Endodermal cell (in vitro differentiated cells): ENCODE measurements at regions not wholly inside any gene's neighbourhood (a gene's known extent, or its start where the extent isn't known, plus 50 kb on each side); places are given as distances from the start of the nearest gene placed in this dataset.

Experiments used
- DNase-seq: peaks from one replicate; pipeline ENCODE4 v3.0.0-alpha.2; 2017
- H3K27ac ChIP-seq: 2 replicates; pipeline ENCODE4 v1.5.1; 2013; ENCODE audit warnings: mild to moderate bottlenecking, low read depth, low read length, moderate library complexity
- H3K27me3 ChIP-seq: 2 replicates; pipeline ENCODE4 v1.6.1; 2013; ENCODE audit warnings: mild to moderate bottlenecking, low read length, moderate library complexity; ENCODE audit not compliant: insufficient read depth, control insufficient read depth, poor library complexity, severe bottlenecking
- H3K36me3 ChIP-seq: 2 replicates; pipeline ENCODE4 v1.7.0; 2013; ENCODE audit warnings: mild to moderate bottlenecking, low read length, moderate library complexity; ENCODE audit not compliant: control insufficient read depth, insufficient read depth
- H3K4me1 ChIP-seq: one replicate; pipeline ENCODE4 v1.7.0; 2013; ENCODE audit warnings: low read length; ENCODE audit not compliant: control insufficient read depth, insufficient read depth
- H3K4me3 ChIP-seq: 2 replicates; pipeline ENCODE4 v1.5.1; 2013; ENCODE audit warnings: mild to moderate bottlenecking, low read length, moderate library complexity
- H3K9ac ChIP-seq: 2 replicates; pipeline ENCODE4 v1.6.1; 2013; ENCODE audit warnings: mild to moderate bottlenecking, low read length, moderate library complexity; ENCODE audit not compliant: poor library complexity, severe bottlenecking; ENCODE audit errors: extremely low read depth
- H3K9me3 ChIP-seq: 2 replicates; pipeline ENCODE4 v1.6.1; 2013; ENCODE audit warnings: mild to moderate bottlenecking, low read length, moderate library complexity; ENCODE audit not compliant: control insufficient read depth
- H3K27ac Mint-ChIP-seq: 2 replicates; pipeline ENCODE4 v1.8.0; 2020; ENCODE audit warnings: mixed read lengths
- H3K27me3 Mint-ChIP-seq: 2 replicates; pipeline ENCODE4 v1.8.0; 2021; ENCODE audit warnings: mild to moderate bottlenecking, mixed read lengths; ENCODE audit not compliant: insufficient read depth
- H3K36me3 Mint-ChIP-seq: 2 replicates; pipeline ENCODE4 v1.8.0; 2020; ENCODE audit warnings: low read depth, mixed read lengths
- H3K4me1 Mint-ChIP-seq: 2 replicates; pipeline ENCODE4 v1.8.0; 2020; ENCODE audit warnings: mixed read lengths
- H3K4me3 Mint-ChIP-seq: 2 replicates; pipeline ENCODE4 v1.8.0; 2020; ENCODE audit warnings: mild to moderate bottlenecking, moderate library complexity, mixed read lengths
- H3K9me3 Mint-ChIP-seq: 2 replicates; pipeline ENCODE4 v1.8.0; 2020; ENCODE audit warnings: mild to moderate bottlenecking, mixed read lengths
- WGBS, 2 experiments: methylation state at CpG; one replicate each; pipeline versions ENCODE4 v1.1.5 to v1.1.7; 2013; ENCODE audit warnings: missing lambda C conversion rate in 2 of 2, mixed read lengths in 1 of 2; ENCODE audit not compliant: insufficient coverage in 1 of 2, insufficient read length in 1 of 2; 5-methylcytosine and 5-hydroxymethylcytosine counted together
- TF ChIP-seq, protein P1 (sequence below): fragments of 200-600 bp; sonication (generic); conservative IDR thresholded peaks from 2 replicates; pipeline ENCODE4 v1.5.0; 2021; ENCODE audit warnings: antibody characterized with exemption, mild to moderate bottlenecking

GRCh38 chr12:107163413-107163812 is 70.1 kb upstream of the CRY1 start:
- no peaks in the 10 kb centered on the region for H3K4me1 ChIP-seq
- Mint-ChIP-seq H3K4me1 (no peaks in the 10 kb centered on the region), H3K36me3 (no peaks in the 10 kb centered on the region), H3K27me3 (peaks cover 38% of the 10 kb centered on the region), H3K27ac (no peak overlapping the region), H3K4me3 (no peak overlapping the region), H3K9me3 (no peaks in the 10 kb centered on the region)
- no peak overlapping the region for H3K4me3 ChIP-seq
- peaks cover 51% of the 10 kb centered on the region for H3K27me3 ChIP-seq
- TF ChIP-seq, protein P1, sequence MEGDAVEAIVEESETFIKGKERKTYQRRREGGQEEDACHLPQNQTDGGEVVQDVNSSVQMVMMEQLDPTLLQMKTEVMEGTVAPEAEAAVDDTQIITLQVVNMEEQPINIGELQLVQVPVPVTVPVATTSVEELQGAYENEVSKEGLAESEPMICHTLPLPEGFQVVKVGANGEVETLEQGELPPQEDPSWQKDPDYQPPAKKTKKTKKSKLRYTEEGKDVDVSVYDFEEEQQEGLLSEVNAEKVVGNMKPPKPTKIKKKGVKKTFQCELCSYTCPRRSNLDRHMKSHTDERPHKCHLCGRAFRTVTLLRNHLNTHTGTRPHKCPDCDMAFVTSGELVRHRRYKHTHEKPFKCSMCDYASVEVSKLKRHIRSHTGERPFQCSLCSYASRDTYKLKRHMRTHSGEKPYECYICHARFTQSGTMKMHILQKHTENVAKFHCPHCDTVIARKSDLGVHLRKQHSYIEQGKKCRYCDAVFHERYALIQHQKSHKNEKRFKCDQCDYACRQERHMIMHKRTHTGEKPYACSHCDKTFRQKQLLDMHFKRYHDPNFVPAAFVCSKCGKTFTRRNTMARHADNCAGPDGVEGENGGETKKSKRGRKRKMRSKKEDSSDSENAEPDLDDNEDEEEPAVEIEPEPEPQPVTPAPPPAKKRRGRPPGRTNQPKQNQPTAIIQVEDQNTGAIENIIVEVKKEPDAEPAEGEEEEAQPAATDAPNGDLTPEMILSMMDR, result no peak
- no peak overlapping the region for H3K27ac ChIP-seq
- DNase-seq, result no peak
- H3K9ac ChIP-seq, result no peak overlapping the region
- 100% methylated on average over 3 of the region's 4 CpGs; no CpG with 5 or more reads in 1 of the 2 experiments for WGBS, 2 experiments
- H3K9me3 ChIP-seq, result no peaks in the 10 kb centered on the region
- H3K36me3 ChIP-seq, result no peaks in the 10 kb centered on the region

- H3K27ac ChIP-seq, result no peak overlapping the region
- H3K27me3 ChIP-seq, result peaks cover 51% of the 10 kb centered on the region
- Mint-ChIP-seq H3K36me3 (no peaks in the 10 kb centered on the region), H3K9me3 (no peaks in the 10 kb centered on the region), H3K27me3 (peaks cover 36% of the 10 kb centered on the region), H3K4me1 (no peaks in the 10 kb centered on the region), H3K4me3 (no peak overlapping the region), H3K27ac (no peak overlapping the region)
- H3K36me3 ChIP-seq, result no peaks in the 10 kb centered on the region
- no peak overlapping the region for H3K9ac ChIP-seq
- H3K4me3 ChIP-seq, result no peak overlapping the region
- H3K4me1 ChIP-seq, result no peaks in the 10 kb centered on the region
- H3K9me3 ChIP-seq, result no peaks in the 10 kb centered on the region
- DNase-seq, result no peak
- WGBS, 2 experiments, result 100% methylated on average over 1 of the region's 1 CpG; no CpG with 5 or more reads in 1 of the 2 experiments
- TF ChIP-seq, protein P1, result no peak
Observed at GRCh38 chr12:107164392-107164791, 71.0 kb upstream of the CRY1 start.

- Histone ChIP-seq H3K4me1 (no peaks in the 10 kb centered on the region), H3K27me3 (peaks cover 56% of the 10 kb centered on the region), H3K27ac (no peak overlapping the region), H3K9me3 (no peaks in the 10 kb centered on the region), H3K4me3 (no peak overlapping the region), H3K9ac (no peak overlapping the region), H3K36me3 (no peaks in the 10 kb centered on the region)
- Mint-ChIP-seq H3K4me3 (no peak overlapping the region), H3K36me3 (no peaks in the 10 kb centered on the region), H3K4me1 (no peaks in the 10 kb centered on the region), H3K9me3 (no peaks in the 10 kb centered on the region), H3K27me3 (peaks cover 30% of the 10 kb centered on the region), H3K27ac (no peak overlapping the region)
- 78 to 80% methylated on average over 1 of the region's 1 CpG for WGBS, 2 experiments
- TF ChIP-seq, protein P1, result no peak
- DNase-seq, result no peak
Observed at GRCh38 chr12:107165581-107165980, 72.2 kb upstream of the CRY1 start.
